Stimulated activated CD4-positive, alpha-beta T cell treated with anti-CD3 and anti-CD28 coated beads, Interleukin-15, amount 100 ng/mL, for 24 hours (primary cell): ENCODE measurements at regions not wholly inside any gene's neighbourhood (a gene's known extent, or its start where the extent isn't known, plus 50 kb on each side); places are given as distances from the start of the nearest gene placed in this dataset.

Experiments
- DNase-seq: peaks from one replicate; pipeline ENCODE4 v3.0.0-alpha.2; 2020

- DNase-seq = no peak
These were observed 535.6 kb upstream of the ALCAM start for GRCh38 chr3:104831071-104831470.

GRCh38 chr3:104832530-104832929 lies 534.2 kb upstream of the ALCAM start:
- DNase-seq = no peak

DNA sequence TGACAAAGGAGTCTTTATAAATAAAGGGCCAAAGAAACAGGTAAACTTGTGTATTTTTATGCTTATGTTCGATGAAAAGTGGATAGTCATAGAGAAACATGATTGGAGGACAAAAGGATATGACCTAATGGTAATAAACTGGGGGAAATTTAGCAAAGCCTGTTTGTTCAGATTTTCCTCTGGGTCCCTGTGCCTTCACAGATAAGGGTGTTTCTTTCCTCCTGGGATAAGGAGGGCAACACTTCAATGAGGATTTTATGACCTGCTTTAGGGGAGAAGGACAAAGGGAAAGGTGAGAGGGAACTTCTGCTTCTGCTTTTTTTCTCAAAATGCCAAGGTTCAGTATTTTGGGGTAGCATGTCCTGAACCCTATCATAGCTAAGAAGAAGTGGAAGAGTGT lies 531.3 kb upstream of the ALCAM start:
- no peak for DNase-seq

DNA sequence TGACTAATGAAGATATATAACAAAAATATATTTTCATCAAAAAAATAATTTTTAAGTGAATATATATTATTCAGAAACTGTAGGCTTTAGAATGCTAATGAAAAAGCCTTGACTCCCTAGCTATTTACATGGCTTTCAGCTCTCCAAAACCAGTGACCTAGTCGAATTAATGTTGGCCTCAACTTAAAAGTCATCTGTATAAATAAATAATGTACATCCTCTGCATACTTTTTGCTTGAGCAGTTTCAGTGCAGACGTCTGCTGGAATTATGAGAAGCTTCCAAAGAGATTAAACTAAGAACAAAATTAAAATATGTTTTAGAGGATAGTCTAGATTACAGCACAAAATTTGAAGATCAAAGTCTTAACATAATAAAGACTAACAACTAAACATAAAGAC lies 520.4 kb upstream of the ALCAM start:
- DNase-seq = no peak

GRCh38 chr3:104849070-104849469 lies 517.6 kb upstream of the ALCAM start:
- no peak for DNase-seq

- no peak for DNase-seq
These were observed 512.2 kb upstream of the ALCAM start for GRCh38 chr3:104854468-104854867.

DNA sequence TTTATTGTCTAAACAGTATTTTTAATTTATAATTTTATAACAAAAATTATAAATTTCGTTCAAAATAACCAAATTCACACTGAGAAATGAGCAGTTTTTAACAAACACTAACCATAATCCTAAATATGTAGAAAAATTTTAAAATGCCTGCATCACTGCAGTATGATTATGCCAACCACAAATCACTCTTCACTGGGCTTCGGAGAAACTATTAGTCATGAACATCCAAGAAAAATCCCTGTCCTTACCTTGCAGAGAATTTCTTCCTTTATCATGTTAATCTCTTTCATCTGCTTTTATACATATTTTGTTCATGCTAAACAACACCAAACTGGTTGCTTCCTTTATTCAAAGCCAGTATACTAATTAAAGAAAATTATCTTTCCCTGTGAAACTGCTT lies 511.0 kb upstream of the ALCAM start:
- no peak for DNase-seq

DNA sequence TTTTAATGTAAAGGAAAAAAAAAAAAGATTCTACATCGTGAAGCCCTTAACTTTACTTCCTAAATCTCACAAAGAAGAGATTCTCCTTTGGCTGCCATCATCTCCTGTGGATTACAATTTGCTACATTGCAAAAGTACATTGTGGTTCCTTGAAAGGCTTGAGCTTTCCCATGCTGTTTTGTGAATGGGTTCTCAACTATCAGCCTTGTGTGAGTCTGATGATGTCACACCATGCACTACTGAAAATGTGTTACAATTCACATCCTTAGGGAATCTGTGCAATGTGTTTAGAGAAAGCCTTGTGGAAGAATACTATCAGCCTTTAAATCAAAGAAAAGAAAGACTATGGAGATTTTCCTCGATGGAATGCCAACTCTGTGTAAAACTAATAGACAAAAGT lies 510.0 kb upstream of the ALCAM start:
- DNase-seq = no peak

GRCh38 chr3:104868291-104868690 lies 498.4 kb upstream of the ALCAM start:
- DNase-seq = no peak

GRCh38 chr3:104870276-104870675 lies 496.4 kb upstream of the ALCAM start:
- DNase-seq = no peak

DNA sequence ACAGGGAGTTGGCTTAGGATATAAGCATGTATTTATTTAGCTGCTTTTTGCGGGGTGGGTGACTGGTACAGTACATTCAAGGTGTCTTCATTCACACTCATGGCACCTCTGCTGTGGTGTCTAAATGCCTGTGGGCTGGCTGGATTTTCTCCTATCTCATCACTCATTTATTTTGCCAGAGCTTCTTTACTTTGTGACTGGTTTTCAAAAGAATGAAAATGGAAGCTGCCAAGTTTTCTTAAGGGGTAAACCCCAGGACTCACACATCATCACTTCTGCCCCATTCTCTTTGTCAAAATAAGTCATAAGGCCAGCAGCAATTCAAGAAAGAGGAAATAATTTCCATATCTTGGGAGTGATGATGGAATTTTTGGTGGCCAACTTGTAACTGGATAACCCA lies 493.4 kb upstream of the ALCAM start:
- no peak for DNase-seq

GRCh38 chr3:104878395-104878794 lies 488.3 kb upstream of the ALCAM start:
- DNase-seq = no peak

- no peak for DNase-seq
These were observed 486.8 kb upstream of the ALCAM start for GRCh38 chr3:104879919-104880318.

DNA sequence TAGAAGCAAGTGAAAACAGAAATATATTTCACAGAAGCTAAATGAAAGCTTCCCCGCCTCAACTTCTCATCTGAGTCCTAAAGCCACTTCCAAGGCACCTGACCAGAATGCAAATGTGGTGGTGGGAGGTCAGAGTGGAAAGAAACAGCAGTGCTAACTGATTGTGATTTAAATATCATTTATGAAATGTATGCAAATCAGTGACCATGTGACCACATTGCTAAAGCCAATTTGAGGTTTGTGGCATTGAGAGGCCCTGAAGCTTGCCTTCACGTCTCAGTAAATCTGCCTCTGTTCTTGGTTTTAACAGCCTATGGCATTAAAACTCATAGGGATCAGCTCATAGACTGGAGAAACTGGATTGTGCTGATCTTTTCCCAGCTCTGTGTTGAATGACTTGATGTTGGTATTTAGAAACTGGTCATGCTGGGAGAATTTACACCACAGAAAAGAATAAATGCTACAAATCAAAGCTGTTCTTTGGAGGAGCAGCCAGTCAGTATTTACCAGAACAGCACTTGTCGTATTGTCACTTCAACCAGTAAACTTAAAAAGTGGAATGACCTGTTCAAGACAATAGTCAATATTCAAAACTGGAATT lies 481.4 kb upstream of the ALCAM start:
- DNase-seq = no peak

DNA sequence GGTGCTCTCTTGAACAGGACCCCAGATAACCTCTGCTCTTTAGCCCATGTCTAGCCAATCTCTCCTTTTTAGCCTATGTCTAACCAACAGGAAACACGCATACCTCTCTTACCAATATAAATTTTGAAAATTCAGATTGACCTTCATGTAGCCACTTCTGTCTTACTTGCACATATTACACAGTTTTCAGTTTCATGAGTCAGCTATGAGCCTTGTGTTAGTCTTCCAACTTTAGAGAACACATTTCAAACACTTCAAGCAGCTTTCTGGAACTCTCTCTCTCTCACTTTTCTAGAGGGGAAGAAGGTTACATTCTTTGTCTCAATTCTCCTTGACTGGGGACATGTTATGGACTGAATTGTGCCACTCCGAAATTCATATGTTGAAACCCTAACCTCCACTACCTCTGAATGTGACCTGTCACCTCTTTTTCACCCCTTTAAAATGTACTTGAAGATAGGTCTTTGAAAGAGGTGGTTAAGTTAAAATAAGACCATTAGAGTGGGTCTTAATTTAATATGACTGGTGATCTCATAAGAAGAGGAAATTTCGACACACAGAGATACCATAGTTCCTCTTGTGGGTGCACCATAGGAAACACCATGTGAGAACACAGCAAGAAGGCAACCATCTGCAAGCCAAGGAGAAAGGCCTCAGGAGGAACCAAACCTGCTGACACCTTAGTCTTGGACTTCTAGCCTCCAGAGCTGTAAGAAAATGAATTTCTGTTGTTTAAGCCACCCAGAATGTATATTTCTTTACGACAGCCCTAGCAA lies 480.3 kb upstream of the ALCAM start:
- DNase-seq = no peak

- no peak for DNase-seq
These were observed 479.6 kb upstream of the ALCAM start for GRCh38 chr3:104887069-104887468.

GRCh38 chr3:104887619-104888018 lies 479.1 kb upstream of the ALCAM start:
- no peak for DNase-seq

GRCh38 chr3:104892044-104892443 lies 474.7 kb upstream of the ALCAM start:
- no peak for DNase-seq

DNA sequence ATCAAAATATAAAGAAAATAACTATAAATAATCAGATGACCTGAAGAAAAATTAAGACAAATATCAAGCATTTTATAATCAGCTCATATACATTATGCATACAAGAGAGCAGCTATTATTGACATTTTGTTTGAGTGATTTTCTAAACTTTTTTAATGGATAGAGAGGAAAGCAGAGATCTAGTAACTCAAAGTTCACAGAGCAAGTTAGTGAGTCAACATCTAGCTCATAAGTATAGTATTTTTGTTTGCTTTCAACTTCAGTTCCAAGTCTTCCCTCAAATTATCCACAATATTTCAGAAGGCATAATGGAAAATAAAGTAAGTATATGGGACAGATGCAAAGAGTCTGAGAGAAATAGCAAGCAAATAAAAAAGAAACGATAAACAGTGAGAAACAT lies 470.1 kb upstream of the ALCAM start:
- no peak for DNase-seq

DNA sequence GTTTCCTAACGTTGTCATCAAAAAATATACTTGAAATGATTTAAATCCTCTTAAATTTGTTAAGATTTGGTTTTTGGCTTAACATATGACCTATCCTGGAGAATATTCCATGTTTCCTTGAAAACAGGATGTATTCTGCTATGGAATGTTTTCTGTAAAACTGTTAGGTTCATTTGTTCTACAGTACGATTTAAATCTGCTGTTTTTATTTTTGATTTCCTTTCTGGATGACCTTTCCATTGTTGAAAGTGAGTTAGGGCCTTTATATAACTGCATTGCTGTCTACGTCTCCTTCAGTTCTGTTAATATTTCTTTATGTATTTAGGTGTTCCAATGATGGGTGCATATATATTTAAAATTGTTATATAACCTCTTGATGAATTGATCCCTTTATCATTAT lies 465.3 kb upstream of the ALCAM start:
- DNase-seq = no peak

GRCh38 chr3:104903064-104903463 lies 463.6 kb upstream of the ALCAM start:
- no peak for DNase-seq

DNA sequence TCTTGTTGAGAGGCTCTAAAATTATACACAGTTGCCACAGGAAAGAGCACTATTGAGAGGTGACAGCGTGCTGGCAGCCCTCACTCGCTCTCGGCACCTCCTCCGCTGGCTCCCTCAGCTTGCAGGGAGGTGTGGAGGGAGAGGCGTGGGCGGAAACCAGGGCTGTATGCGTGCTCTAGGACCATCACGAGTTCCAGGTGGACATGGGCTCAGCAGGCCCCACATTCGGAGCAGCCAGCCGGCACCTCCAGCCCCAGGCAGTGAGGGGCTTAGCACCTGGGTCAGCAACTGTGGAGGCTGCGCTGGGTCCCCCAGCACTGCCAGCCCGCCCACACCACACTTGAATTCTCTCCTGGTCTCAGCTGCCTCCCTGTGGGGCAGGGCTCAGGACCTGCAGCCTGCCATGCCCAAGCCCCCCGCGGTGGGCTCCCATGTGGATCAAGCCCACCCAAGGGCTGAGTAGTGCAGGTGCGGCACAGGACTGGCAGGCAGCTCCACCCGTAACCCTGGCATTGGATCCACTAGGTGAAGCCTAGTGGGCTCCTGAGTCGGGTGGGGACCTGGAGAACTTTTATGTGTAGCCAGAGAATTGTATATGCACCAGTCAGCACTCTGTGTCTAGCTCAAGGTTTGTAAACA lies 460.6 kb upstream of the ALCAM start:
- DNase-seq = no peak

GRCh38 chr3:104907507-104907906 lies 459.2 kb upstream of the ALCAM start:
- DNase-seq = no peak

GRCh38 chr3:104908761-104909160 lies 457.9 kb upstream of the ALCAM start:
- no peak for DNase-seq

- no peak for DNase-seq
These were observed 457.5 kb upstream of the ALCAM start for GRCh38 chr3:104909198-104909597.
